LNCAP (cell line): ENCODE measurements at regions not wholly inside any gene's neighbourhood (a gene's known extent, or its start where the extent isn't known, plus 50 kb on each side); places are given as distances from the start of the nearest gene placed in this dataset.

ENCODE experiments used
- CTCF ChIP-seq: fragments of 450-650 bp; IDR thresholded peaks from 2 replicates; pipeline ENCODE4 v1.5.1; 2017; ENCODE audit warnings: mild to moderate bottlenecking

- TF ChIP-seq CTCF = no peak
Measured at GRCh38 chr18:21928925-21929324, 188.3 kb downstream of the MIB1 start.

- no peak for TF ChIP-seq CTCF
Measured at GRCh38 chr18:21930177-21930576, 189.6 kb downstream of the MIB1 start.

DNA sequence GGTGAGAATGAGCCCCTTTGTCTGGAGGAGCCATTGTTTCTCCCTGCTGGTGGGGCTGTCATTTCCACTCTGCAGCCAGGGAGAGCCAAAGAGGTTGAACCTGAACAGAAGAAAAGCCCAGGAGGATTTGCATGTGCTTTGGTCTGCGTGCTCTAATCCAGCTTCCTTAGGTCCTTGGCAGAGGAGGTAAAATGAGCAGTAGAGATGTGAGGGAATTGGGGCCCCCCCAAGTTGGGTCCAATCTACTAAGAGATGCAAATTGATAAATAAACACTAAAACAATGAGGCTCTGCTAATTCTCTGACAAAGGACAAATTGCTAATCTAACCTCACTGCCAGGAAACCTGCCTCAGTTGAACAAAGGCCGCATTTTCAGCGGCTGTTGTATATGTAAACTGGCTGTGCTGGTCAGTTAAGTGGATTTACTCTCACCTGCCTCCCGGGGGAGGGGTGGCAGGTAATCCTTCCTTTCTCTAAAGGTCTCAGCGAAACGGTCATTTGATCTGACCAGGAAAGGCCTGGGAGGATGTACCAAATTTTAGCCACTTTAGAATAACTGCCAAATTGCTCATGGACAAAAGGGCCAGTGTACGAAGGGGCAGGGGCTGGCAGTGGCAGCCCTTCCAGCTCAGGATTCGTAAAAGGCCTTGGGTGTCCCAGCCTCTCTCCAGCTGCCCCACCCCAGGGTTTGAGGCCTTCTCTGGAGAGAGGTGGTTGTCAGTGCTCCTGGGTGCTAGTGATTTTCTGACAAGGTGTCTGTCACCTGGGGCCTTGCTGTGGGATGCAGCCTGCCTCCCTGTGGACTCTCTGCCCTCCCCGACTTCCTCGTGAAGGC lies 193.6 kb downstream of the MIB1 start:
- no peak for TF ChIP-seq CTCF

DNA sequence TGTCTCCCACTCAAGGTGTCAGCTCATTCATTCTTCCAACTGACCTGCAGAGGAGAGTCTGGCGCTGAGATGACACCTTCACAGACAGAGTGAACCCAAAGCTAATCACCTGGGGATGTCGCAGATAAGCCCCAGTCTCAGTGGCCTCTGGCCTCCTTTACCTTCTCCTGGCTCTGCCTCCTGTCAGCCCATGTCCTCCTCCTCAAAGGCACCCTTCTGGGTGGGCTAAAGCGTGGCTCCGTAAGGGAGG lies 194.1 kb downstream of the MIB1 start:
- no peak for TF ChIP-seq CTCF

DNA sequence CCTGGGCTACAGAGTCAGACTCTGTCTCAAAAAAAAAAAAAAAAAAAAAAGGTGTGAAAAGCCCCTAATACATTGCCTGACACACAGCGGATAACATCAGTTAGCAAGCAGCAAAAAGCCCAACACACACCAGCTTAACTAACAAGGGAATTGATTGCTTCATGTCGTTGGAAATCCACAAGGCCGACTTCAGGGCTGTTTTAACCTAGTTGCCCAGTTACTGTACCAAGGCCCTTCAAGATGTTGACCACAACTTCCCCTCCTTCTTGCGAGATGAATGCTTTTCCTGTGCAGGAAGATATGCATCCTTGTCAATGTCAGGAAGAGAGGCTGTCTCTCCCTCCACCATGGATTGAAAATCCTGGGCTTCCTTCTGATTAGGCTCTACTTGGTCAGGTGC lies 202.9 kb downstream of the MIB1 start:
- TF ChIP-seq CTCF = no peak

DNA sequence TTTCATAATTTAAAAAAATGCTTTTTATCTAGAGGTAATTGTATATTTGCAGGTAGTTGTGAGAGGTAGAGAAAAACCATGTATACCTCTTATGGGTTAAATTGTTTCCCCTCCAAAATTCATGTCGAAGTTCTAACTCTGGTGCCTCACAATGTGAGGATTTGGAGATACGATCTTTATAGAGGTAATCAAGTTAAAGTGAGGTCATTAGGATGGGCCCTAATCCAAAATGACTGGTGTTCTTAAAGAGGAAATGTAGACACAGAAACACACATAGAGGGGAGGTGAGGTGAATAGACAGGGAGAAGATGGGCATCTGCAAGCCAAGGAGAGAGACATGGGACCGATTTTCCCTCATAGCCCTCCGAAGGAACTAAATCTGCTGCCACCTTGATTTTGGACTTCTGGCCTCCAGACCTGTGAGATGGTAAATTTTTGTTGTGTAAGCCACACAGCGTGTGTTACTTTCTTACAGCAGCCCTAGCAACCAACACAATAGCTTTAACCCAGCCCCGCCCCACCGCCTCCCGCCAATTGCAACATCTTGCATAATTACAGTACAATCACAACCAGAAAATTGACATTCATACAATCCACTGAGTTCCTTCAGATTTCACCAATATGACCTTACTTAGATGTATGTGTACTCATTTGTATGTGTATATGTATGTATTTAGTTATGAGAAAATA lies 208.9 kb downstream of the MIB1 start:
- TF ChIP-seq CTCF = no peak

- TF ChIP-seq CTCF = peak; percentile 94
Measured at GRCh38 chr18:21955757-21956652, 213.4 kb upstream of the GATA6 start.
